Parathyroid adenoma (tissue), 2 donors: ENCODE measurements at regions not wholly inside any gene's neighbourhood (a gene's known extent, or its start where the extent isn't known, plus 50 kb on each side); places are given as distances from the start of the nearest gene placed in this dataset.

Source experiments
- H2AFZ ChIP-seq: fragments of 300-600 bp; sonication (generic); one replicate; pipeline ENCODE4 v1.7.0; 2017; ENCODE audit warnings: antibody characterized with exemption, mild to moderate bottlenecking
- H3K27ac ChIP-seq: fragments of 300-600 bp; sonication (generic); one replicate; pipeline ENCODE4 v1.7.0; 2017
- H3K27me3 ChIP-seq: fragments of 300-600 bp; sonication (generic); one replicate; pipeline ENCODE4 v1.7.0; 2017; ENCODE audit warnings: low read length; ENCODE audit not compliant: control insufficient read depth, insufficient read depth
- H3K36me3 ChIP-seq: fragments of 300-600 bp; sonication (generic); one replicate; pipeline ENCODE4 v1.7.0; 2017; ENCODE audit warnings: low read length; ENCODE audit not compliant: control insufficient read depth, insufficient read depth
- H3K4me1 ChIP-seq: fragments of 300-600 bp; sonication (generic); one replicate; pipeline ENCODE4 v1.7.0; 2017; ENCODE audit warnings: control low read depth
- H3K4me2 ChIP-seq: fragments of 300-600 bp; sonication (generic); one replicate; pipeline ENCODE4 v1.7.0; 2017; ENCODE audit warnings: low read length
- H3K4me3 ChIP-seq: fragments of 300-600 bp; sonication (generic); one replicate; pipeline ENCODE4 v1.7.0; 2017; ENCODE audit warnings: low read depth, low read length
- H3K79me2 ChIP-seq: fragments of 300-600 bp; sonication (generic); one replicate; pipeline ENCODE4 v1.7.0; 2017; ENCODE audit warnings: control low read depth
- H3K9ac ChIP-seq: fragments of 300-600 bp; sonication (generic); one replicate; pipeline ENCODE4 v1.7.0; 2017; ENCODE audit warnings: mild to moderate bottlenecking
- H3K9me3 ChIP-seq: fragments of 300-600 bp; sonication (generic); one replicate; pipeline ENCODE4 v1.7.0; 2017; ENCODE audit warnings: low read length; ENCODE audit not compliant: control insufficient read depth
- TF ChIP-seq, protein P1 (sequence below): fragments of 300-600 bp; sonication (generic); IDR thresholded peaks from one replicate; pipeline ENCODE4 v1.7.0; 2017; ENCODE audit warnings: antibody characterized with exemption, mild to moderate bottlenecking
- donor health status: primary hyperparathyroidism.

DNA sequence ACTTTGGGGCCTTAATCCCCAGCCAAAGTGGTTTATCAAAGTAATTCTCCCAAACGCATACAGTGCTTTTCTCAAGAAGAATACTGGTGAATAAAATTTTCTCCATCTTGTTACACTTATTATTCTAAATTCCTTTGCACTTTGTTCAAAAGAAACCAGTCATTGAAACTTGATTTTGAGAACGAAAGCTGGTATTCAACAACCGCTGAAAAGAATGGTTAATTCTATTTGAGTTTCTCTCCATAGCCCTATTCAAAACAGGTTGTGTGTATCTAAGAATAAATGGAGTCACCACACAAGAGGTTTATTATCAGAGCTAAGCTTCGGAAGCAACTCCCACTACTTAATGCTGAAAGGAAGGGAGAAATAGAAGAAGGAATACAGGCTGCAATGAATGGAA, 117.7 kb downstream of the C1D start:
- H3K4me1 ChIP-seq: no peaks in the 10 kb centered on the region
- no peaks in the 10 kb centered on the region for H3K79me2 ChIP-seq
- no peak overlapping the region for H3K4me3 ChIP-seq
- no peaks in the 10 kb centered on the region for H3K9me3 ChIP-seq
- no peaks in the 10 kb centered on the region for H3K27me3 ChIP-seq
- TF ChIP-seq, protein P1, sequence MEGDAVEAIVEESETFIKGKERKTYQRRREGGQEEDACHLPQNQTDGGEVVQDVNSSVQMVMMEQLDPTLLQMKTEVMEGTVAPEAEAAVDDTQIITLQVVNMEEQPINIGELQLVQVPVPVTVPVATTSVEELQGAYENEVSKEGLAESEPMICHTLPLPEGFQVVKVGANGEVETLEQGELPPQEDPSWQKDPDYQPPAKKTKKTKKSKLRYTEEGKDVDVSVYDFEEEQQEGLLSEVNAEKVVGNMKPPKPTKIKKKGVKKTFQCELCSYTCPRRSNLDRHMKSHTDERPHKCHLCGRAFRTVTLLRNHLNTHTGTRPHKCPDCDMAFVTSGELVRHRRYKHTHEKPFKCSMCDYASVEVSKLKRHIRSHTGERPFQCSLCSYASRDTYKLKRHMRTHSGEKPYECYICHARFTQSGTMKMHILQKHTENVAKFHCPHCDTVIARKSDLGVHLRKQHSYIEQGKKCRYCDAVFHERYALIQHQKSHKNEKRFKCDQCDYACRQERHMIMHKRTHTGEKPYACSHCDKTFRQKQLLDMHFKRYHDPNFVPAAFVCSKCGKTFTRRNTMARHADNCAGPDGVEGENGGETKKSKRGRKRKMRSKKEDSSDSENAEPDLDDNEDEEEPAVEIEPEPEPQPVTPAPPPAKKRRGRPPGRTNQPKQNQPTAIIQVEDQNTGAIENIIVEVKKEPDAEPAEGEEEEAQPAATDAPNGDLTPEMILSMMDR: no peak
- H2AFZ ChIP-seq: no peak overlapping the region
- H3K27ac ChIP-seq: no peak overlapping the region
- H3K36me3 ChIP-seq: no peaks in the 10 kb centered on the region
- no peak overlapping the region for H3K4me2 ChIP-seq
- H3K9ac ChIP-seq: no peak overlapping the region

DNA sequence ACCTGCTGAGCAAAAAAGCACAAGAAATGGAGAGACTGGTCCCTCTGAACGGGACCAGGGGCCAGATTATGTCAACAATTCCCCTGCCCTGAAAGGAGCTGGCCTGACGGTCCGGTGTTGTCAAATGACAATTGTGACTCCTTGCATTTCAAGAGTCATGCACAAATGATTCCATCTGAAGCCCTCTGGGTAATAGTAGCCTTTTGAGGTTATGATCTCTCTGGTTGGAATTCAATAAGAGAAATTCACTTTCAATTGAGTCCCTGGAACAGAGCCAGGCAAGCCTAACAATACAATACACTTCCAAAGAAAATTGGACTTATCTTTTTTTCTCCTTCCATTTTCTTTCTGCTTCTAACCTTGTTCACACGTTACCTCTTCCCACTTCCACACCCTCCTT, 116.9 kb downstream of the C1D start:
- Histone ChIP-seq H3K27ac (no peak overlapping the region), H3K9ac (no peak overlapping the region), H3K36me3 (no peaks in the 10 kb centered on the region), H3K27me3 (no peaks in the 10 kb centered on the region), H3K4me2 (no peak overlapping the region), H3K4me1 (no peaks in the 10 kb centered on the region), H2AFZ (no peak overlapping the region), H3K9me3 (no peaks in the 10 kb centered on the region), H3K79me2 (no peaks in the 10 kb centered on the region), H3K4me3 (no peak overlapping the region)
- TF ChIP-seq, protein P1: no peak

DNA sequence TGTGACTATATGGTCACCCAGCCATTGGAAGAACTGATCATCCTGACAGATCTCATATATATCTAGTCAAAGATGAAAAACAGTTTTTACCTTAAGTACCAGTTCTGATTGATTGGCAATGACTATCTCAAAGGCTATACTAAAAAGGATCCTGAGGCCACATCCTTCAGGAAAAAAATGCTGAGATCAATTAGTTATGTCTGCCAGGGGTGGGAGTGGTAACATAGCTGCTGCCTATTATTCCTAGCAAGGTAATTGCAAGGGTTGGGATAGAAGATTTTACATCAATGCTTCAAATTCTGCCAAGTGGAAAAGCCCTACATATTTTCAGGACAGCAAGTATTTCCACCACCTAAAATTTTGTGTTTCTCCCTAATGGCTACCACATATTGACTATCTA, 114.7 kb downstream of the C1D start:
- no peaks in the 10 kb centered on the region for H3K27me3 ChIP-seq

DNA sequence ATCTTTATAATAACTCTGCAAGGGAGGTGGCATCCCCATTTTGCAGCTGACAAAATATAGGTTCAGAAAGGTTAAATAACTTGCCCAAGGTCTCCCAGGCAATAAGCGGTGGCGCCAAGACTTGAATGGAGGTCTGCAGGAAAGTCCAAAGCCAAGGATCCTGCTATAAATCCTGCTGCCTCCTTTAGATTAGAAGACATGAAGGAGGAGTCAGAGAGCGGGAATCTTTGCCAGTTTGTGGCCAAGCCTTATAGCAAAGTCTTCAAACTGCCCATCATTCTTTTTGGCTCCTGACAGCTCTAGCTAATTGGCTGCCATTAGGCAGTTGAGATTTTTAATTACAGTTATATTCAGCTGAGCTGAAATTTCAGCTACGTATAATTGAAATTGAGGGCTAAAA, 114.3 kb downstream of the C1D start:
- Histone ChIP-seq H3K9me3 (no peaks in the 10 kb centered on the region), H2AFZ (no peak overlapping the region), H3K4me2 (no peak overlapping the region), H3K4me1 (no peaks in the 10 kb centered on the region), H3K36me3 (no peaks in the 10 kb centered on the region), H3K4me3 (no peak overlapping the region), H3K9ac (no peak overlapping the region), H3K79me2 (no peaks in the 10 kb centered on the region), H3K27ac (no peak overlapping the region), H3K27me3 (no peaks in the 10 kb centered on the region)
- TF ChIP-seq, protein P1: no peak

More for the DNA sequence above, 114.7 kb downstream of the C1D start:
- no peaks in the 10 kb centered on the region for H3K36me3 ChIP-seq
- H3K9ac ChIP-seq: no peak overlapping the region
- H3K4me3 ChIP-seq: no peak overlapping the region
- no peaks in the 10 kb centered on the region for H3K79me2 ChIP-seq
- H3K27ac ChIP-seq: no peak overlapping the region
- H3K9me3 ChIP-seq: no peaks in the 10 kb centered on the region
- no peak overlapping the region for H2AFZ ChIP-seq
- no peak overlapping the region for H3K4me2 ChIP-seq
- TF ChIP-seq, protein P1: no peak
- no peaks in the 10 kb centered on the region for H3K4me1 ChIP-seq

DNA sequence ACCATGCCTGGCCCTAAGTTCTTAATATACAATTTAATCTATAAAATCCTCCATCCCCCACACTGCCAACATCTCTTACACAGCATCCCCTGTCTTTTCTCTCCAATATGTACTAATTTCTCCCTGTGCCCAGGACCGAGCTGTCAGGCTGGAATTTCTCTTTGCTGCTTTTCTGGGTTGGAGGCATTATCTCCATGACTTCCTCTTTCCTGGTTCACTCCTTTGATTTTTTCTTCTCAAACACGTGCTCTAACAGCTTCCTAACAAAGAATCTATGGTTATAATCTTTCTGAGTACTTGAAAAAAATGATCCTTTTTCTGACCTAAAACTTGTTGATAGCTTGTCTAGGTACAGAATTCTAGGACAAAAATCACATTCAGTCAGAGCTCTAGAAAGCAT, 112.8 kb downstream of the C1D start:
- no peak overlapping the region for H3K9ac ChIP-seq
- no peaks in the 10 kb centered on the region for H3K4me1 ChIP-seq
- H3K4me3 ChIP-seq: no peak overlapping the region
- H3K9me3 ChIP-seq: no peaks in the 10 kb centered on the region
- H3K79me2 ChIP-seq: no peaks in the 10 kb centered on the region
- H3K27me3 ChIP-seq: no peaks in the 10 kb centered on the region
- no peak overlapping the region for H2AFZ ChIP-seq
- no peak overlapping the region for H3K4me2 ChIP-seq
- no peak overlapping the region for H3K27ac ChIP-seq
- TF ChIP-seq, protein P1: no peak
- H3K36me3 ChIP-seq: no peaks in the 10 kb centered on the region
